GM12878 (cell line): ENCODE measurements at regions not wholly inside any gene's neighbourhood (a gene's known extent, or its start where the extent isn't known, plus 50 kb on each side); places are given as distances from the start of the nearest gene placed in this dataset.

Experiments used
- JUND ChIP-seq: IDR thresholded peaks from 2 replicates; pipeline ENCODE4 v1.6.1; 2012; ENCODE audit warnings: low read depth, mild to moderate bottlenecking, low read length, improper control_type of control experiment, moderate library complexity
- SREBF1 ChIP-seq: IDR thresholded peaks from 2 replicates; pipeline ENCODE4 v1.6.1; 2012; ENCODE audit warnings: mild to moderate bottlenecking, low read length

- TF ChIP-seq SREBF1 = no peak
- no peak for TF ChIP-seq JUND
Observed at GRCh38 chr20:12555369-12555768, 453.4 kb upstream of the SPTLC3 start.
